ENCODE measurements at regions not wholly inside any gene's neighbourhood (a gene's known extent, or its start where the extent isn't known, plus 50 kb on each side); places are given as distances from the start of the nearest gene placed in this dataset.

DNA sequence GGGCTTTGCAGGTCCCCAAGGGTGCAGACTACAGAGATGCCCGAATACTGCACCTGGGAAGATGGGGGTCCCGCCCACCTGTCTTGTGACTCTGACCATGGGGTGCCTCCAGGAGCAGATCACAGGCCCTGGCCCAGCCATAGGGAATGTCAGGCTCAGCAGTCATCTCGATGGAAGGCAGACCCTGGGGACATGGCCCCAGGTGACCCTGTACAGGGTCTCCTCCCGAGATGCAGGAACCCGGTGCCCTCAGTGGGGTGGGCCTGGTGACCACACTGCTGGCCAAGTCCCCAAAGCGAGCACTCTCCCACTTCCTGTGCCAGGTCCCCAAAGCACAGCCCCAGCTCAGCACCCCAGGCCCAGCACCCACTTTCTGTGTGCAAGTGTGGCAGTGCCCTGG is 903.7 kb upstream of the USP15 start:
- Histone ChIP-seq H3K36me3 (ENCODE audit: control insufficient read depth, insufficient read depth, low read length) (no peaks in the 10 kb centered on the region), H3K27ac (no peak overlapping the region)

DNA sequence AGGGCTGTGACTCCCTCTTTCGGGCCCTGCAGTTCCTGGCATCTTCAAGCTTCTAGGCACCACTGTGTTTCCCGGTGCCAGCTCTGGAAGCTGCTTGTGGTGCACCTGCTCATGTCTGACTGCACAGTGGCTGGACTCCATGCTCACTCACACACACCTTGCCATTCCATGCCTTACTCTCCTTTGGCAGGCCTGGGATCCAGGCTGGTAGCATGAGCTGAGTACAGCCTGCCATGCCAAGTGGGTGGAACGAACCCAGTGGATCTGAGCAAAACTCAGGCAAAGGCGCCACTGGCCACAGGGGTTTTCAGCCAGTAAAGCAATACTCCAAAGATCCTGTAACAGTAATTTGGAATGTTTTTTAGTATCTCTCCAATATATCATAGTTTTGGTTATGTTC is 902.7 kb upstream of the USP15 start:
- no peaks in the 10 kb centered on the region for H3K79me2 ChIP-seq
- H3K9me3 ChIP-seq (ENCODE audit: control insufficient read depth, low read length): no peaks in the 10 kb centered on the region
- TF ChIP-seq, protein P1, sequence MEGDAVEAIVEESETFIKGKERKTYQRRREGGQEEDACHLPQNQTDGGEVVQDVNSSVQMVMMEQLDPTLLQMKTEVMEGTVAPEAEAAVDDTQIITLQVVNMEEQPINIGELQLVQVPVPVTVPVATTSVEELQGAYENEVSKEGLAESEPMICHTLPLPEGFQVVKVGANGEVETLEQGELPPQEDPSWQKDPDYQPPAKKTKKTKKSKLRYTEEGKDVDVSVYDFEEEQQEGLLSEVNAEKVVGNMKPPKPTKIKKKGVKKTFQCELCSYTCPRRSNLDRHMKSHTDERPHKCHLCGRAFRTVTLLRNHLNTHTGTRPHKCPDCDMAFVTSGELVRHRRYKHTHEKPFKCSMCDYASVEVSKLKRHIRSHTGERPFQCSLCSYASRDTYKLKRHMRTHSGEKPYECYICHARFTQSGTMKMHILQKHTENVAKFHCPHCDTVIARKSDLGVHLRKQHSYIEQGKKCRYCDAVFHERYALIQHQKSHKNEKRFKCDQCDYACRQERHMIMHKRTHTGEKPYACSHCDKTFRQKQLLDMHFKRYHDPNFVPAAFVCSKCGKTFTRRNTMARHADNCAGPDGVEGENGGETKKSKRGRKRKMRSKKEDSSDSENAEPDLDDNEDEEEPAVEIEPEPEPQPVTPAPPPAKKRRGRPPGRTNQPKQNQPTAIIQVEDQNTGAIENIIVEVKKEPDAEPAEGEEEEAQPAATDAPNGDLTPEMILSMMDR (IDR thresholded peaks at IDR 0.05): no peak
- no peak overlapping the region for H3K27ac ChIP-seq
- H3K36me3 ChIP-seq (ENCODE audit: control insufficient read depth, insufficient read depth, low read length): no peaks in the 10 kb centered on the region
- no peak overlapping the region for H3K4me3 ChIP-seq (ENCODE audit: low read depth, low read length)
- no peak overlapping the region for H3K4me2 ChIP-seq (ENCODE audit: low read length)
- no peaks in the 10 kb centered on the region for H3K27me3 ChIP-seq (ENCODE audit: control insufficient read depth, insufficient read depth, low read length)
- H2AFZ ChIP-seq: no peak overlapping the region
- no peak overlapping the region for H3K9ac ChIP-seq
- no peaks in the 10 kb centered on the region for H3K4me1 ChIP-seq

More for the DNA sequence above, 903.7 kb upstream of the USP15 start:
- H3K4me1 ChIP-seq: no peaks in the 10 kb centered on the region
- no peak overlapping the region for H3K4me3 ChIP-seq (ENCODE audit: low read depth, low read length)
- no peaks in the 10 kb centered on the region for H3K27me3 ChIP-seq (ENCODE audit: control insufficient read depth, insufficient read depth, low read length)
- no peak overlapping the region for H3K4me2 ChIP-seq (ENCODE audit: low read length)
- H3K79me2 ChIP-seq: no peaks in the 10 kb centered on the region
- TF ChIP-seq, protein P1 (IDR thresholded peaks at IDR 0.05): no peak
- H3K9me3 ChIP-seq (ENCODE audit: control insufficient read depth, low read length): no peaks in the 10 kb centered on the region
- H2AFZ ChIP-seq: no peak overlapping the region
- H3K9ac ChIP-seq: no peak overlapping the region

DNA sequence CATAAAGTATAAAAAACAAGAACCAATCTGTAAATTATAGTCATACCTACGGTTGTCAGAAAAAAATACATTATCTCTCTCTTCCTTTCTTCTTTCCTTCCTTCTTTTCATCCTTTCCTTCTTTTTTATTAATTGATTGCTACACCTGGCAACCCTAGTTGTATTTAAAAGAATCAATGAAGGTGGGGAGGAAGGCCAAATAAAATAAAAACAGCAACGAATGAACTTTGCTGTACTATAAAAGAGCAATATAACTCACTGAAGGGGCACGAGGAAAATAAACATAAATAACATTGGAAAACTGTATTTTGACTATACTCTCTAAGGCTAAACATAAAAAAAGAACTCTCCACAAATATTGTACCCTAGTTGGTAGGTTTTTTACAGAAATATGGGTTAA is 898.2 kb upstream of the USP15 start:
- no peak overlapping the region for H3K4me3 ChIP-seq (ENCODE audit: low read depth, low read length)
- H3K27ac ChIP-seq: no peak overlapping the region
- no peaks in the 10 kb centered on the region for H3K79me2 ChIP-seq
- no peaks in the 10 kb centered on the region for H3K4me1 ChIP-seq
- TF ChIP-seq, protein P1 (IDR thresholded peaks at IDR 0.05): no peak
- H3K9me3 ChIP-seq (ENCODE audit: control insufficient read depth, low read length): no peaks in the 10 kb centered on the region
- no peak overlapping the region for H3K4me2 ChIP-seq (ENCODE audit: low read length)
- no peak overlapping the region for H2AFZ ChIP-seq
- no peaks in the 10 kb centered on the region for H3K27me3 ChIP-seq (ENCODE audit: control insufficient read depth, insufficient read depth, low read length)
- H3K36me3 ChIP-seq (ENCODE audit: control insufficient read depth, insufficient read depth, low read length): no peaks in the 10 kb centered on the region
- H3K9ac ChIP-seq: no peak overlapping the region

DNA sequence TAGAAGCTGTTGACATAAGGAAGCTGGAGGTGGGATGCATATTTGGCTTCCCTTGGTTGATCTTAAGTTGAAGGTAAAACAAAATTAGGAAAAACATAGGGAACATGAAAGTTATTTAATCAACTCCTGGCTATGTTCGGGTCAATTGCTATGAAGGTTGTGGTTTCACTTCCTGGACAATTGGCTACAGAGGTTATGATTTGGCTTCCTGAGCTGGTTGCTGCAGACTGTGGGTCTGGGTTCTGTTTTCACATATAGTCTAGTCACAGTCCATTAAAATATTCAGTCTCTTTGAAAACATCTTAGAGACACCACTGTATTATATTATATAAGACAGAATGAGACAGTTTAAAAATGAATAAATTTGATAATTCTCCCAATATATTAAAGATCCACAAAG is 895.2 kb upstream of the USP15 start:
- H3K9me3 ChIP-seq (ENCODE audit: control insufficient read depth, low read length): no peaks in the 10 kb centered on the region
- no peaks in the 10 kb centered on the region for H3K27me3 ChIP-seq (ENCODE audit: control insufficient read depth, insufficient read depth, low read length)
- no peaks in the 10 kb centered on the region for H3K36me3 ChIP-seq (ENCODE audit: control insufficient read depth, insufficient read depth, low read length)
- H3K4me1 ChIP-seq: no peaks in the 10 kb centered on the region
- H3K27ac ChIP-seq: no peak overlapping the region
- no peak overlapping the region for H3K9ac ChIP-seq
- TF ChIP-seq, protein P1 (IDR thresholded peaks at IDR 0.05): no peak
- no peaks in the 10 kb centered on the region for H3K79me2 ChIP-seq
- H3K4me3 ChIP-seq (ENCODE audit: low read depth, low read length): no peak overlapping the region
- no peak overlapping the region for H3K4me2 ChIP-seq (ENCODE audit: low read length)
- no peak overlapping the region for H2AFZ ChIP-seq

DNA sequence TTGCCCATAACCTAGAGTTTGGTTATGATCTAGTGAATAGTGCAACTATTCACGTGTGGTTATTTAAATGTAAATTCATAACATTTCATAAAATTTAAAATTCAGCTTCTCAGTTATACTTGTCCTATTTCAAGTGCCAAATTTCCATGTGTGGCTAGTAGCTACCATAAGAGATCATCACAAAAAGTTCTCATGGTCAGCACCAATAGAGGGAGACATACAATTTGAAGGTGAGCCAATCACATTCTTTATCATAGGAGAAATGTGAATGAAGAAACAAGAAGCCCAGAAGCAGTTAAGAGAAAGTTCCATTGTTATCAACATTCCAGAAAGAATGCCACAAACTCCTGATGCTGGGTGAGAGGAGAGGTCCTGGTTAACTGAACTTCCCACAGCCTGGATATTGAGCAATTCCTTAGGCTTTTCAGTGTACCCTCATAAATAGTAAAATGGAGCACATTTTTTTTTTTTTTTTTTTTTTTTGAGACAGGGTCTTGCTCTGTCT is 892.9 kb upstream of the USP15 start:
- Histone ChIP-seq H3K9ac (no peak overlapping the region), H2AFZ (no peak overlapping the region), H3K4me1 (no peaks in the 10 kb centered on the region), H3K4me2 (ENCODE audit: low read length) (no peak overlapping the region), H3K4me3 (ENCODE audit: low read depth, low read length) (no peak overlapping the region), H3K36me3 (ENCODE audit: control insufficient read depth, insufficient read depth, low read length) (no peaks in the 10 kb centered on the region), H3K79me2 (no peaks in the 10 kb centered on the region), H3K27me3 (ENCODE audit: control insufficient read depth, insufficient read depth, low read length) (no peaks in the 10 kb centered on the region), H3K9me3 (ENCODE audit: control insufficient read depth, low read length) (no peaks in the 10 kb centered on the region), H3K27ac (no peak overlapping the region)
- TF ChIP-seq, protein P1 (IDR thresholded peaks at IDR 0.05): no peak
